B cell (primary cell): ENCODE measurements at regions not wholly inside any gene's neighbourhood (a gene's known extent, or its start where the extent isn't known, plus 50 kb on each side); places are given as distances from the start of the nearest gene placed in this dataset.

Experiments
- ATAC-seq: fragments of 200-7000 bp; cut with Tn5 transposase; one replicate; pipeline ENCODE4 v1.10.0; 2021; ENCODE audit warnings: low read depth, mild to moderate bottlenecking, moderate number of reproducible peaks, moderate library complexity
- CTCF ChIA-PET: fragments of 350-600 bp; sonication (Branson Sonifier 250); formaldehyde crosslinking; loops from one replicate; lab custom pipeline; 2021; ENCODE audit warnings: antibody characterized with exemption, inconsistent platforms; lab: Charles Lee
- POLR2A ChIA-PET: fragments of 350-600 bp; sonication (Branson Sonifier 250); formaldehyde crosslinking; loops from one replicate; lab custom pipeline; 2021; ENCODE audit warnings: antibody characterized with exemption; lab: Charles Lee
- DNase-seq: peaks from one replicate; pipeline ENCODE4 v3.0.0; 2013
- H2AFZ ChIP-seq: 2 replicates; pipeline ENCODE4 v1.6.1; 2012; ENCODE audit warnings: mild to moderate bottlenecking, low read depth, low read length; ENCODE audit not compliant: insufficient read depth, poor library complexity, severe bottlenecking
- H3K27ac ChIP-seq, 2 donors: 1 replicate in 1 of 2; 2 replicates in 1 of 2; pipeline ENCODE4 v1.5.1; 2012 to 2013; ENCODE audit warnings: low read length in 2 of 2, mild to moderate bottlenecking in 2 of 2, moderate library complexity in 1 of 2
- H3K27me3 ChIP-seq, 4 experiments: fragments of 200-600 bp in 1 of 4; sonication (generic) in 1 of 4; replicated peaks in 1 of 4; 1 replicate in 2 of 4; 2 replicates in 2 of 4; pipeline versions ENCODE4 v1.6.1 to v1.7.0; 2013 to 2016; ENCODE audit warnings: low read length in 3 of 4, mild to moderate bottlenecking in 2 of 4, mixed read lengths in 1 of 4, moderate library complexity in 1 of 4; ENCODE audit not compliant: insufficient read depth in 4 of 4, control insufficient read depth in 3 of 4; ENCODE audit errors: control extremely low read depth in 1 of 4
- H3K36me3 ChIP-seq, 2 experiments: replicated peaks in 1 of 2; 1 replicate in 1 of 2; 2 replicates in 1 of 2; pipeline versions ENCODE4 v1.6.1 to v1.7.1; 2013; ENCODE audit warnings: low read length in 1 of 2; ENCODE audit not compliant: insufficient read depth in 2 of 2, control insufficient read depth in 1 of 2; ENCODE audit errors: control extremely low read depth in 1 of 2, extremely low read depth in 1 of 2
- H3K4me1 ChIP-seq, 2 donors: fragments of 200-600 bp in 1 of 2; sonication (generic) in 1 of 2; 1 replicate in 1 of 2; 2 replicates in 1 of 2; pipeline versions ENCODE4 v1.5.1 to v1.6.1; 2013 to 2017; ENCODE audit warnings: low read length in 2 of 2; ENCODE audit not compliant: control insufficient read depth in 2 of 2, insufficient read depth in 2 of 2
- H3K4me2 ChIP-seq: replicated peaks from 2 replicates; pipeline ENCODE3; 2012; ENCODE audit warnings: mild to moderate bottlenecking, low read depth, low read length; ENCODE audit not compliant: poor library complexity, severe bottlenecking
- H3K4me3 ChIP-seq, 5 experiments: fragments of 200-600 bp in 1 of 5; sonication (generic) in 1 of 5; 1 replicate in 3 of 5; 2 replicates in 2 of 5; pipeline versions ENCODE4 v1.5.1 to v1.7.0; 2011 to 2016; ENCODE audit warnings: low read length in 4 of 5, mild to moderate bottlenecking in 4 of 5, low read depth in 2 of 5, control low read depth in 1 of 5, moderate library complexity in 1 of 5; ENCODE audit not compliant: insufficient read depth in 1 of 5; ENCODE audit errors: control extremely low read depth in 1 of 5, extremely low read depth in 1 of 5
- H3K79me2 ChIP-seq: fragments of 200-600 bp; sonication (generic); one replicate; pipeline ENCODE4 v1.6.0; 2016; ENCODE audit warnings: low read length; ENCODE audit not compliant: control insufficient read depth, insufficient read depth
- H3K9ac ChIP-seq: fragments of 200-600 bp; sonication (generic); 2 replicates; pipeline ENCODE4 v1.6.1; 2017; ENCODE audit warnings: mild to moderate bottlenecking, low read length, moderate library complexity
- H3K9me3 ChIP-seq, 3 donors: one replicate each; pipeline versions ENCODE4 v1.6.1 to v1.7.1; 2013; ENCODE audit warnings: low read length in 2 of 3; ENCODE audit not compliant: control insufficient read depth in 2 of 3, insufficient read depth in 1 of 3; ENCODE audit errors: control extremely low read depth in 1 of 3
- H4K20me1 ChIP-seq: 2 replicates; pipeline ENCODE4 v1.6.0; 2012; ENCODE audit warnings: mild to moderate bottlenecking, low read length; ENCODE audit not compliant: insufficient read depth, control insufficient read depth, poor library complexity, severe bottlenecking
- H3K27ac Mint-ChIP-seq: one replicate; pipeline ENCODE4 v1.8.0; 2021; ENCODE audit warnings: mixed read lengths
- H3K27me3 Mint-ChIP-seq: one replicate; pipeline ENCODE4 v1.8.0; 2021; ENCODE audit warnings: mixed read lengths
- H3K4me1 Mint-ChIP-seq: one replicate; pipeline ENCODE4 v1.8.0; 2021; ENCODE audit warnings: mixed read lengths
- H3K4me3 Mint-ChIP-seq: one replicate; pipeline ENCODE4 v1.8.0; 2021; ENCODE audit warnings: mixed read lengths
- H3K9me3 Mint-ChIP-seq: one replicate; pipeline ENCODE4 v1.8.0; 2022; ENCODE audit warnings: mixed read lengths; ENCODE audit not compliant: insufficient read depth
- CTCF ChIP-seq: fragments of 200-600 bp; IDR thresholded peaks from one replicate; pipeline ENCODE4 v1.8.0; 2022; ENCODE audit warnings: antibody characterized with exemption, mild to moderate bottlenecking
- EZH2 ChIP-seq: IDR thresholded peaks from 2 replicates; pipeline ENCODE4 v1.6.1; 2012; ENCODE audit warnings: borderline replicate concordance, low read depth, mild to moderate bottlenecking, moderate library complexity, low read length; ENCODE audit not compliant: insufficient read depth, poor library complexity, severe bottlenecking
- WGBS: methylation state at CpG from one replicate; pipeline ENCODE4 v1.1.5; 2013; ENCODE audit warnings: missing lambda C conversion rate; ENCODE audit not compliant: insufficient coverage; 5-methylcytosine and 5-hydroxymethylcytosine counted together
- intact Hi-C: fragments of 100-400 bp; cut with micrococcal nuclease; formaldehyde crosslinking; loops from one replicate; pipeline ENCODE4 v1.10.0; 2022

DNA sequence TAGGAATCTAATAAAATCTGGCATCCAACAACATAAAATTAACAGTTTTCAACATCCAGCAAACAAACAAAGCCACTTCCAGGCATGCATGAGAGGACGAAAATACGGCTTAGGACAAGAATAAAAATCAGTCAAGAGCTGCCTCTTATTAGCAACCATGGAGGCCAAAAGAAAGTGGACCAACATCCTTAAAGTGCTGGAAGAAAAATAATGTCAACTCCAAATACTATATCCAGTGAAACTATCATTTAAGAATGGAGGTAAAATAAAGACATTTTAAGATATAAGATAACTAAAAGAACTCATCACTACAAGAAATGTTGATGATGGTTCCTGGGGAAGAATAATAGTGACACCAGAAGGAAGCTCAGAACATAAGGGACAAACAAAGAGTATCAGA lies 224.0 kb upstream of the IRX4 start:
- DNase-seq: no peak
- no peak overlapping the region for H3K27ac Mint-ChIP-seq
- Histone ChIP-seq H3K79me2 (no peaks in the 10 kb centered on the region), H3K27me3 (no peaks in the 10 kb centered on the region), H4K20me1 (no peaks in the 10 kb centered on the region), H3K4me2 (no peak overlapping the region), H2AFZ (no peak overlapping the region), H3K36me3 (no peaks in the 10 kb centered on the region), H3K9me3 (peaks cover 0 to 10% (median 0%) of the 10 kb centered on the region in 3 donors), H3K4me1 (no peaks in the 10 kb centered on the region), H3K9ac (no peak overlapping the region), H3K27ac (no peak overlapping the region), H3K4me3 (no peak overlapping the region)
- ChIA-PET POLR2A (no interaction called here), CTCF (no interaction called here)
- ATAC-seq: no peak
- no peaks in the 10 kb centered on the region for H3K27me3 Mint-ChIP-seq
- WGBS: 100% methylated on average over 1 of the region's 2 CpGs
- H3K4me1 Mint-ChIP-seq: no peaks in the 10 kb centered on the region
- TF ChIP-seq EZH2 (no peak), CTCF (no peak)
- intact Hi-C loops: no loop called here
- H3K4me3 Mint-ChIP-seq: no peak overlapping the region
- peaks cover 6% of the 10 kb centered on the region for H3K9me3 Mint-ChIP-seq

DNA sequence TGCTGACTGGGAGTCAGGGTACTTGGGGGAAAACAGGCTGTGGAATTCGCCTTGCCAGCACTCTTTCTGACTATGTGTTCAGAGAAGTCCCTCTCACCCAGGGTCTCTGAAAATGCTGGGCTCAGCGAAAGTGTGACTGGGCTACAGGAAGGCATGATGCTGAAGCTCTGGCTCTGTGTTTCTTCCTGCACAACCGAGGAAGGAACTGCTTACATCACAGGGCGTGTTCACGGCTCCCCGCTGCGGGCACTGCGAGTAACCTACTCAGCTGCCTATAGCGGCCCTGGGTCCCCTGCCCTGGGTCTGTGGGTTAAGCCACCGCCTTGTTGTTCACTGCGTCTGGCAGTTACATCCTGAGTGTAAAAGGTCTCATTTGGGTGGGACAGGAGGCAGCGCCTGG lies 222.4 kb upstream of the IRX4 start:
- no peak overlapping the region for H3K27ac Mint-ChIP-seq
- Histone ChIP-seq H3K9ac (no peak overlapping the region), H2AFZ (no peak overlapping the region), H3K4me3 (no peak overlapping the region), H3K4me1 (no peaks in the 10 kb centered on the region), H4K20me1 (no peaks in the 10 kb centered on the region), H3K4me2 (no peak overlapping the region), H3K27me3 (no peaks in the 10 kb centered on the region), H3K36me3 (no peaks in the 10 kb centered on the region), H3K9me3 (peaks cover 0 to 7% (median 0%) of the 10 kb centered on the region in 3 donors), H3K79me2 (no peaks in the 10 kb centered on the region), H3K27ac (no peak overlapping the region)
- WGBS: 80% methylated on average over 12 of the region's 12 CpGs
- ATAC-seq (no peak), DNase-seq (no peak)
- no peaks in the 10 kb centered on the region for H3K27me3 Mint-ChIP-seq
- TF ChIP-seq CTCF (no peak), EZH2 (no peak)
- peaks cover 6% of the 10 kb centered on the region for H3K9me3 Mint-ChIP-seq
- intact Hi-C loops: no loop called here
- no peaks in the 10 kb centered on the region for H3K4me1 Mint-ChIP-seq
- ChIA-PET POLR2A (no interaction called here), CTCF (no interaction called here)
- H3K4me3 Mint-ChIP-seq: no peak overlapping the region
